ENCODE measurements at regions not wholly inside any gene's neighbourhood (a gene's known extent, or its start where the extent isn't known, plus 50 kb on each side); places are given as distances from the start of the nearest gene placed in this dataset.

DNA sequence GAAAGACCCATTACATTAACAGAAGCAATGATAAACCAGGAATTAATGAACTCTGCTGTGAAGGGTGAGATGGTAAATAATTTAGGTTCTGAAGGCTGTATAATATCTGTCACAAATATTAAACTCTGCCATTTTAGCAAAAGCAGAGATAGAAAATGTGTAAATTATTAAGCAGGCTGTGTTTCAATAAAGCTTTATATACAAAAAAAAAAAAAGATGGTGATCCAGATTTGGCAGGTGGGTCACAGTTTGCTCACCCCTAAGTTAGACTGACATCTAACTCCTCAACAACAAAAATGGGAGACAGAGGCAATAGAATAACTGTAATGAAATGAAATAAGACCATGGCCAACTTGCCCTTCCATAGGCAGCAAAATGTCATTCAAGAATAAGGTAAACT is 157.3 kb upstream of the FANCL start:
- no peak for TF ChIP-seq GATA2 (IDR thresholded peaks at IDR 0.05; ENCODE audit: low read depth, low read length)
- no peak for TF ChIP-seq GATA3 (IDR thresholded peaks at IDR 0.05; ENCODE audit: low read depth, low read length)
